Retinal pigment epithelial cell (primary cell): ENCODE measurements at regions not wholly inside any gene's neighbourhood (a gene's known extent, or its start where the extent isn't known, plus 50 kb on each side); places are given as distances from the start of the nearest gene placed in this dataset.

Source experiments
- DNase-seq: peaks from one replicate; pipeline ENCODE4 v3.0.0-alpha.2; 2010; ENCODE audit warnings: low read depth
- H3K4me3 ChIP-seq: 2 replicates; pipeline ENCODE4 v1.5.1; 2011; ENCODE audit warnings: mild to moderate bottlenecking, low read length, control low read depth, moderate library complexity
- CTCF ChIP-seq: conservative IDR thresholded peaks from 2 replicates; pipeline ENCODE4 v1.5.1; 2011; ENCODE audit warnings: low read depth, low read length, control low read depth, inconsistent platforms

- TF ChIP-seq CTCF, result no peak
Observed at GRCh38 chr10:78803710-78804109, 265.1 kb upstream of the ZMIZ1 start.

DNA sequence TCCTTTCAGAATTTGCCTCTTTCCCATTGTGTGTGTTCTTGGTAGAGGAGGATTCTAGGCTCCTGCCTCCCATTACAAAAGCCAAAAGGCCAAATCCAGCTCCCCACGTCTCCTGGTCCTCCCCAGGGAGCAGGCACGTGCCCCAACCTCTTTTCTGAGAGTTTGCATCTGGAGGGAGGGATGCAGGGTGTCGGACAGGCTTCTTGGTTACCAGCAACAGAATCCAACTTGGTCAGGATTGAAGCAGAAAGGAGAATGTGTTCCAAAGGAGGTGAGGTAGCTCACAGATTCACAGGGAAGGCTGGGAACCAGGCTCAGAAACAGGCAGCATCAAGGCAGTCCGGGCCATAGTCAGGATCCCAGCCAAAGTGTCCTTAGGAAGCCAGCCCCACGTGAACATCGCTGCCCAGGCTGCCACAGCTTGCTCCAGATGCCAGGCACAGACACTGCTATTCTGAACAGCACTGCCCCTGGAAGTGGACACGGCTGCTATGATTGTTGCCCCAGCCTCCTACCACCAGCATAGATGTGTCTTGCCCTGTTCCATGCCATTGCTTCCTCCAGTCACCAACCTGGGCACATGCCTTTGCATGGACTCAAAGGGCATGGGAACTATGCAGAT, 264.2 kb upstream of the ZMIZ1 start:
- no peak overlapping the region for H3K4me3 ChIP-seq
- no peak for TF ChIP-seq CTCF
- no peak for DNase-seq

More at GRCh38 chr10:78803710-78804109, 265.1 kb upstream of the ZMIZ1 start:
- DNase-seq, result no peak
- H3K4me3 ChIP-seq, result no peak overlapping the region

DNA sequence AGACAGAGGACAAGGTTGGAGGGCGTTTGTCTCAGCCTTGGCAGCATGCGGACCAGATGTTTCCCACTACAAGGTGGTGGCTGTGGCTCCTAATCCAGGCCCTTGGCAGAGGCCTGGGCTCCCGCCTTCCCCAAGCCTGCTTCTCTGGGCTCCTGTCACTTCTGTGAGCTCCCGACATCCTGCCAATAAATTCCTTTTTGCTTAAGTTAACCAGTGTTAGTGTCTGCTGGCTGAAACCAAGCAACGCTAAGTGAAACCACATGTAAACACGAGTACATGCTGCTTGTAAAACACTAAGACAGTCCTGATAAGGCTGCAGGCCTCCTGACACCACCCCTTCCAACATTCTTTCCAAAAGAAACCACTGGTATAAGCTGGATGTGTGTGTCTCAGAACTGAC, 263.6 kb upstream of the ZMIZ1 start:
- H3K4me3 ChIP-seq, result no peak overlapping the region
- peak; percentile 77 for DNase-seq
- no peak for TF ChIP-seq CTCF

DNA sequence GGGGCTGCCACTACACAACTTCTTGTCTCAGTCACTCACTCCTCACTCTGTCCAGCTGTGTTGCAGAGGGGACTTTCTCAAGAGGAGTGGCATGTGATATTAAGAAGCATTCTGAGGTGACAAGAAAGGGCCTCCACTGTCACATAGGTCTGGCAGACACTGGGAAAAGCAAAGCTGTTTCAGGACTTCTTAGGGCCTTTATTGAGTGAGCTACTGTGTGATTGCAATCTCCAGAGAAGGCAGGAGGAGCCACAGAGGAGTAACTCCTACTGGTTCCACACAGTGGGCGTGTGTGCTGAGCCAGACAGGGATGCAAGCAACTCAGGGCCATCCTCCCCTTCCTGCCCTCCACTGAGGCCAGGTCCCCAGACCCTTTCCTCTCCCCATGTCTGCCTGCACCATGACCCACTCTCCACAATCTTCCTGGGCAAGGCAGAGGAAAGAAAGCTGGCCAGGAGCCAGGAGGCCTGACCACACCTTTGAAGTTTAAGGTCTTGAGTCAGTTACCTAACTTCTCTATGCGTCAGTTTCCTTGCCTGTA, 262.0 kb upstream of the ZMIZ1 start:
- no peak overlapping the region for H3K4me3 ChIP-seq
- TF ChIP-seq CTCF, result no peak
- DNase-seq, result no peak

- no peak for DNase-seq
- no peak overlapping the region for H3K4me3 ChIP-seq
- TF ChIP-seq CTCF, result no peak
Observed at GRCh38 chr10:78807504-78808203, 261.1 kb upstream of the ZMIZ1 start.

GRCh38 chr10:78808286-78808685, 260.5 kb upstream of the ZMIZ1 start:
- DNase-seq, result no peak
- no peak overlapping the region for H3K4me3 ChIP-seq
- no peak for TF ChIP-seq CTCF
